ENCODE measurements at regions not wholly inside any gene's neighbourhood (a gene's known extent, or its start where the extent isn't known, plus 50 kb on each side); places are given as distances from the start of the nearest gene placed in this dataset.

- no peak for DNase-seq
Observed at GRCh38 chr15:66906668-66907614, 158.5 kb upstream of the SMAD3 start.

- DNase-seq, result no peak
Observed at GRCh38 chr15:66907826-66908743, 157.3 kb upstream of the SMAD3 start.

GRCh38 chr15:66908744-66909095 is 156.7 kb upstream of the SMAD3 start:
- no peak for DNase-seq

GRCh38 chr15:66909381-66909890 is 156.0 kb upstream of the SMAD3 start:
- DNase-seq, result no peak

GRCh38 chr15:66911131-66911700 is 154.2 kb upstream of the SMAD3 start:
- no peak for DNase-seq

GRCh38 chr15:66912001-66912400 is 153.4 kb upstream of the SMAD3 start:
- no peak for DNase-seq

- no peak for DNase-seq
Observed at GRCh38 chr15:66912441-66912840, 153.0 kb upstream of the SMAD3 start.

GRCh38 chr15:66917904-66918448 is 147.4 kb upstream of the SMAD3 start:
- no peak for DNase-seq

GRCh38 chr15:66919421-66919820 is 146.0 kb upstream of the SMAD3 start:
- DNase-seq, result no peak

GRCh38 chr15:66921319-66921915 is 144.0 kb upstream of the SMAD3 start:
- no peak for DNase-seq

- DNase-seq, result no peak
Observed at GRCh38 chr15:66922608-66923007, 142.8 kb upstream of the SMAD3 start.

GRCh38 chr15:66923438-66923881 is 141.9 kb upstream of the SMAD3 start:
- DNase-seq, result peak; percentile 65

GRCh38 chr15:66924889-66925288 is 140.5 kb upstream of the SMAD3 start:
- no peak for DNase-seq

- no peak for DNase-seq
Observed at GRCh38 chr15:66925721-66926120, 139.7 kb upstream of the SMAD3 start.

GRCh38 chr15:66927201-66928077 is 138.0 kb upstream of the SMAD3 start:
- no peak for DNase-seq

- DNase-seq, result no peak
Observed at GRCh38 chr15:66928101-66928500, 137.3 kb upstream of the SMAD3 start.

- no peak for DNase-seq
Observed at GRCh38 chr15:66928784-66929183, 136.6 kb upstream of the SMAD3 start.

- no peak for DNase-seq
Observed at GRCh38 chr15:66929843-66930402, 135.5 kb upstream of the SMAD3 start.

- DNase-seq, result no peak
Observed at GRCh38 chr15:66931768-66932633, 133.4 kb upstream of the SMAD3 start.

GRCh38 chr15:66932634-66933024 is 132.8 kb upstream of the SMAD3 start:
- DNase-seq, result no peak

Measured in activated CD8-positive, alpha-beta memory T cell treated with anti-CD3 and anti-CD28 coated beads, Interleukin-2, amount 50 U/mL, for 48 hours (primary cell).